ENCODE measurements at regions not wholly inside any gene's neighbourhood (a gene's known extent, or its start where the extent isn't known, plus 50 kb on each side); places are given as distances from the start of the nearest gene placed in this dataset.
"Not testable (repeated sequence)": the region's sequence is repeated elsewhere in the genome, so short reads cannot be mapped to it uniquely, and the experiment has no call there.

DNA sequence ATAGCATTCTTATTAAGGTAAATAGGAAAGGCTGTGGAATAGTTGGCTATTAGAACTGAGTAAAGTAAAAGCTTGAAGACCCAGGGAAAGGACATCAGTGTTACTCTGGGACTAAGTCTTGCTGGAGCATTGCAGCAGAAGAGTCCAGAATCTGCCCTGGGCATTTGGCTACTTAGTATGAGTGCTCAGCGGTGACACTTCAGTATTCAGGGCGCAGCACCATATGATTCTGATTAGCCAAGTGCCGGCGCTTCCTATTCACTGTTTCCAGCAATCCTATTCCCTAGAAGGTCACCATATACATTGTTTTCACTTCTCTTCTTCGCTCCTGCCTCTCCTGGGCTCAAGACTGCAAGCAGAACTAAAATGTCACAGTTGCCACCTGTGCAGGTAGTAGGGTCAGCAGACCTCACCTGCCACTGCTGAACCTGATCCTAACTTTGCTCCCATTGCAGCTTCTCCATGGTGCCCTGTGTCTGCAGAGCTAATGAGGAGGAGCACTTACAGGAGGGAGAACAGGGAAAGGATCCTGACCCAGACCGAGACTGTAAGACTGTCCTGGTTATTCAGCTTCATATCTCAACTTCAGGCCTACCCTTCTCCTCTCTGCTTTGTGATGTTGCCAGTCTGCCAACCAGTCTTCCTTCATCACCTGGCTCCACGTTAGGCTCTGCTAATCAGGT lies 313.6 kb upstream of the PIK3R1 start:
- DNase-seq (no peak), ATAC-seq (replicated peaks) (no peak)
- Mint-ChIP-seq H3K27me3 (peaks cover 0 to 6% of the 10 kb centered on the region in 2 donors), H3K4me1 (ENCODE audit: low read depth in 2 of 2) (no peaks in the 10 kb centered on the region), H3K27ac (no peak overlapping the region), H3K4me3 (no peak overlapping the region), H3K36me3 (ENCODE audit: insufficient read depth) (peaks cover 5% of the 10 kb centered on the region), H3K9me3 (no peaks in the 10 kb centered on the region)

DNA sequence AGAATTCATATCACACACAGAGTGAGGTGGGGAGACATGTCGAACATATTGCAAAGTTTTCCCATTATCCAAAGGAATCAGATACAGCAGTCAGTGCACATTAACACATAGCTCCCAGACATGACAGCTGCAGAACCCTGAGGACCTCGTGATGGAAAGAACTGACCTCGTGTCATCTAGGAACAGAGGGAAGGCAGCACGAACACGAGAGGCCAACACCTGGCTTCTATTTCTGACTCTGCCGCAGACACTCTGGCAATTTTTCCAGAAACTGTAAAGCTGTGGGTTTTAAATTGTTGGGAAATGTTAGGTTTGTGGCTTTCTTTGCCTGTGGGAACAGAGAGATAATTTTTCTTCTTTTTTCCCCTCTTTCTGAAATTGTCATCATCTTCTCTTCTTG lies 315.0 kb upstream of the PIK3R1 start:
- Mint-ChIP-seq H3K36me3 (ENCODE audit: insufficient read depth) (peaks cover 5% of the 10 kb centered on the region), H3K9me3 (no peaks in the 10 kb centered on the region), H3K27me3 (peaks cover 0 to 6% of the 10 kb centered on the region in 2 donors), H3K4me3 (no peak overlapping the region), H3K27ac (no peak overlapping the region), H3K4me1 (ENCODE audit: low read depth in 2 of 2) (no peaks in the 10 kb centered on the region)
- ATAC-seq (replicated peaks): no peak
- DNase-seq: no peak

DNA sequence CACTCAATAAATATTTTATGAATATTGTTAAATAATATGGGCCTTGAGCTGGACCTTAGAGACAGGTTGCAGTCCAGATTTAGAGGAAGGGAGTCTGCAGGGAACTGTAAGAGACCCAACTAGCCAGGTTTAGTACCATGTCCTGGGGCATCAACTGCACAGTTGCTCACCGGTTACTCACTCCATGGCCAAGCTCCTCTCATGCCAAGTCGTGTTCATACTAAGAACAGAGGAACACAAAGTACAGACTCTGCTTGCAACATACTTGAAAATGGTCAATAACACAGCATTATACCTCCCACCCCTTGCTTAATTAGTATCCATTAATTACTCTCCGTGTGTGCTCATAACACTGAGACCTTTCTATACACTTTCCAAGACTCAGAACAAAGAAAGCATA lies 317.6 kb upstream of the PIK3R1 start:
- ATAC-seq (replicated peaks): no peak
- Mint-ChIP-seq H3K4me1 (ENCODE audit: low read depth in 2 of 2) (no peaks in the 10 kb centered on the region), H3K4me3 (no peak overlapping the region), H3K9me3 (no peaks in the 10 kb centered on the region), H3K27ac (no peak overlapping the region), H3K27me3 (no peaks in the 10 kb centered on the region), H3K36me3 (ENCODE audit: insufficient read depth) (peaks cover 5% of the 10 kb centered on the region)
- no peak for DNase-seq

DNA sequence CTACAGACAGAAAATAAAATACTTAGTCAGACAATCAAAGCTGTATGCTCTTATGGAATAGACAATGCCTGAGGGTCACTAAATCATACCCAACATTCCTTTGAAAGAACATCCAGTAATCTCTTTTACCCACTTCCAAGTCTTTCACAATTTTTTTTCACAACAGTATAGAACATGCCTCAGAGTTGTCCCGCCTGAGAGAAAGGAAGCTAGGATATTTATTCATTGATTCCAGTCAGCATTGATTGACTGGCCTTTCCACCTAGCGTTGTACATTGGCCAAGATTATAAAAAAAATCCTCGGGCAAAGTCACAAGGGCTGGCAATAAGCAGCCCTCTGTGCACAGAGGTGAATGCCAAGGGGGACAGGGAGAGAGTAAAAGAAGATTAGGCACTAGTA lies 318.1 kb upstream of the PIK3R1 start:
- H3K4me1 Mint-ChIP-seq (ENCODE audit: low read depth in 2 of 2): no peaks in the 10 kb centered on the region
- ATAC-seq (replicated peaks) (no peak), DNase-seq (no peak)
- H3K36me3 Mint-ChIP-seq (ENCODE audit: insufficient read depth): peaks cover 5% of the 10 kb centered on the region
- no peak overlapping the region for H3K4me3 Mint-ChIP-seq
- H3K27ac Mint-ChIP-seq: no peak overlapping the region
- H3K9me3 Mint-ChIP-seq: no peaks in the 10 kb centered on the region
- H3K27me3 Mint-ChIP-seq: no peaks in the 10 kb centered on the region

DNA sequence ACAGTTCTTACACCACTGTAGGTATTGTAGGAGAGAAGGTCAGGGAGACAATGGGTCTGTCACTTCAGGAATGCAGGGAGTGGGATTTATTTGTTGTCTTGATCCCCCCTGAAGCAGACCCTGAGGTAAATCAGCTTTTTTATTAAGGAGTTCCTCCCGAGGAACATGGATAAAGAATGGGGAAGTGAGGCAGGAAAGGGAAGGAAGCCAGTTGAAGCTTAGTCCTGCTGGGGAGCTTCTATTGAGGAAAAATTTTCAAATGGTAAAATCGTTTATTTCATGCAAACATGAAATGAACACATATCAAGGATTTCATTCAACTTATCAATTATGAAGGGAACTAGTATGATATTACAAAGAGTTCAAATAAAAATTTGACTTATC lies 318.6 kb upstream of the PIK3R1 start:
- peaks cover 5% of the 10 kb centered on the region for H3K36me3 Mint-ChIP-seq (ENCODE audit: insufficient read depth)
- H3K9me3 Mint-ChIP-seq: no peaks in the 10 kb centered on the region
- no peak overlapping the region for H3K27ac Mint-ChIP-seq
- H3K4me3 Mint-ChIP-seq: no peak overlapping the region
- H3K4me1 Mint-ChIP-seq (ENCODE audit: low read depth in 2 of 2): no peaks in the 10 kb centered on the region
- ATAC-seq (replicated peaks) (no peak), DNase-seq (no peak)
- H3K27me3 Mint-ChIP-seq: peaks cover 0 to 3% of the 10 kb centered on the region in 2 donors

DNA sequence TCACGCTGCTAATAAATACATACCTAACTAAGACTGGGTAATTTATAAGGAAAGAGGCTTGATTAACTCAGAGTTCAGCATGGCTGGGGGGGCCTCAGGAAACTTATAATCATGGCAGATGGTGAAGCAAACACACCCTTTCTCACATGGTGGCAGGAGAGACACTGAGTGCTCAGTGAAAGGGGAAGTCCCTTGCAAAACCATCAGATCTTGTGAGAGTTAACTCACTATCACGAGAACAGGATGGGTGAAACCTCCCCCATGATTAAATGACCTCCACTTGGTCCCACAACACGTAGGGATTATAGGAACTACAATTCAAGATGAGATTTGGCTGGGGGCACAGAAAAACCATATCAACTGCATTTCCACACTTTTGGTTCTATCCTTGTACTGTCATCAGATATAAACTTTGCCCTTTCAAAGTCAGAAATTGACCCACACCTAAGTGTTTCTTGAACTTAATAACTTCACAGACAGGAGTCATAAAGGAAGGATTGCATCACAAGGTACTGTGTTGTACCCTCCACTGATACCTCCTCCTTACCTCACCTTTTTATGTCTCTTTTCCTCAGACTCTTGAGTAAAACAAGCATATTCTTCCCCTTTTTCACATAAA lies 319.1 kb upstream of the PIK3R1 start:
- H3K4me3 Mint-ChIP-seq: no peak overlapping the region
- no peak overlapping the region for H3K27ac Mint-ChIP-seq
- H3K4me1 Mint-ChIP-seq (ENCODE audit: low read depth in 2 of 2): no peaks in the 10 kb centered on the region
- peaks cover 0 to 2% of the 10 kb centered on the region in 2 donors for H3K9me3 Mint-ChIP-seq
- DNase-seq (no peak), ATAC-seq (replicated peaks) (no peak)
- H3K27me3 Mint-ChIP-seq: peaks cover 0 to 7% of the 10 kb centered on the region in 2 donors
- peaks cover 5% of the 10 kb centered on the region for H3K36me3 Mint-ChIP-seq (ENCODE audit: insufficient read depth)

DNA sequence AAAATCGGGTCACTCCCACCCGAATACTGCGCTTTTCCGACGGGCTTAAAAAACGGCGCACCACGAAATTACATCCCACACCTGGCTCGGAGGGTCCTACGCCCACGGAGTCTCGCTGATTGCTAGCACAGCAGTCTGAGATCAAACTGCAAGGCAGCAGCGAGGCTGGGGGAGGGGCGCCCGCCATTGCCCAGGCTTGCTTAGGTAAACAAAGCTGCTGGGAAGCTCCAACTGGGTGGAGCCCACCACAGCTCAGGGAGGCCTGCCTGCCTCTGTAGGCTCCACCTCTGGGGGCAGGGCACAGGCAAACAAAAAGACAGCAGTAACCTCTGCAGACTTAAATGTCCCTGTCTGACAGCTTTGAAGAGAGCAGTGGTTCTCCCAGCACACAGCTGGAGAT lies 325.7 kb upstream of the PIK3R1 start:
- H3K9me3 Mint-ChIP-seq; H3K4me1 Mint-ChIP-seq (ENCODE audit: low read depth in 2 of 2); H3K27me3 Mint-ChIP-seq; ATAC-seq (replicated peaks); H3K36me3 Mint-ChIP-seq (ENCODE audit: insufficient read depth); H3K27ac Mint-ChIP-seq; H3K4me3 Mint-ChIP-seq; DNase-seq: not testable (repeated sequence)

DNA sequence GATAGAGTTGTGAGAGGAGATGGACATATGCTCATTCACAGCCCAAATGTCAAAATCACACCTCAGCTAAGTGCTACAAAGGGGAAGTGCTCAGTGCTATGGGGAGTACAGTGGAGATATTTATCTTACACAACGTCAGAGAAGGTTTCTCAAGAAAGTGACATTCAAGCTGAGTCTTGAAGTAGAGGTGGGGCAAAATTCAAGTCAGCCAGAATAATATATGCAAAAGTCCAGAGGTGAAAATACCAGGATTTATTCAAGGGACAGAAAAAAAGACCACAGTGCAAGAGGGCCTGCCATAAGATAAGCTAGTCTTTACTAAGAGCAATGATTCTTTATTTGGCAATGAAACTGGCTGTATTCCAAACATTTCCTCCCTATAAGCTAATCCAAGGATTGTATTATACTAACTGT lies 327.8 kb upstream of the PIK3R1 start:
- Mint-ChIP-seq H3K9me3 (peaks cover 0 to 2% of the 10 kb centered on the region in 2 donors), H3K4me3 (no peak overlapping the region), H3K36me3 (ENCODE audit: insufficient read depth) (no peaks in the 10 kb centered on the region), H3K27me3 (peaks cover 0 to 7% of the 10 kb centered on the region in 2 donors), H3K4me1 (ENCODE audit: low read depth in 2 of 2) (no peaks in the 10 kb centered on the region), H3K27ac (no peak overlapping the region)
- no peak for DNase-seq
- ATAC-seq (replicated peaks): no peak

DNA sequence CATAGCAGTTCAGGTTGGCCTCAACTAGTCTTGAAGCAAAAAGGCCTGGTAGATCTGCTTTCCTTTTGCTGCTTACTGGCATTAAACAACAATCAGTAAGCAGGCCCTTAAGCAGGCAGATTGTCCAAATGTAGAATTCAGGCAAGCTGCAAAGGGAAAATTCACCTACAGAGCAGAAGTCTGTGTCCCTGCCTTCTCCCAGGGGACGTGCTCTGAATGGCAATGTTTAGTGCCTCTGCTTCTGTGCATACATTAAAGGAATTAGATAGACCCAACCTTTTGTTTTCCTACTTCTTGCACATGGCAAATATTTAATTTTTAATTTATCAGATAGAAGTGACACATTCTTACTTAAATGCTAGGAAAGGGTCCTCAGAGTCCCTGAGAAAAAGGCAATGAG lies 328.8 kb upstream of the PIK3R1 start:
- Mint-ChIP-seq H3K27ac (no peak overlapping the region), H3K36me3 (ENCODE audit: insufficient read depth) (no peaks in the 10 kb centered on the region), H3K4me1 (ENCODE audit: low read depth in 2 of 2) (no peaks in the 10 kb centered on the region), H3K27me3 (peaks cover 9% of the 10 kb centered on the region in 2 donors), H3K4me3 (no peak overlapping the region), H3K9me3 (peaks cover 0 to 2% of the 10 kb centered on the region in 2 donors)
- DNase-seq (no peak), ATAC-seq (replicated peaks) (no peak)

DNA sequence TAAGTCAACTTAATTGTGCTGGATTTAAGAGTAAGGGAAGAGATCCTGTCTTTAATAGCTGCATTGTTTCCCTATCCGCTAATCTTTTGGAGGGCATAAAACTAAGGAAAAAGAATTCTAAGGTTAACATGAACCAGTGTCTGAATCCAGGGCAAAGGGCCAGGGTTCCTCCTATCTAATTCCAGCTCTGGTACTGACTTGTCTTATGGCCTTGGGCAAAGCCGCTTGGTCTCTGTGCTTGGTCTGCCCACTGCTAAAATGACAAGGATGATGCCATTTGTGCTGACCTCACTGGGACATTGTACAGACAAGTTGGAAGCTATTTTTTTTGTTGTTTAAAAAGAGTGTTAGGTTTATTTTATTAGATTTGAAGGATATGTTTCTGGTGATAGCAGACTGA lies 334.7 kb upstream of the PIK3R1 start:
- H3K27me3 Mint-ChIP-seq: peaks cover 17 to 29% of the 10 kb centered on the region in 2 donors
- no peak for ATAC-seq (replicated peaks)

DNA sequence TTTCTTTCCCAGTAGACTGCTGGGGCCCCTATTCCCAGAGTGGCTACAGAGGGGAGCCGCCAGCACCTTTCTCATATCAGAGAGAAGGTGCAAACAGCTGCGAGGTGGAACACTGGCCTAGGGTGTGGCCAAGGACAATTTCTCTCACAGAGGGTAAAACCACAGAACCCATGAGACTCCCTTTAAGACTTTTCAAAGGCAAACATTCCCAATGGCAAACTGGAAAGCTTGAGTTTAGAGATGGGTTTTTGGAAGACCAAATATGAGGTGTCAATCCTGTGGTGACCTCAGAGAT lies 335.1 kb upstream of the PIK3R1 start:
- Mint-ChIP-seq H3K4me3 (no peak overlapping the region), H3K27ac (no peak overlapping the region), H3K27me3 (peaks cover 21 to 29% of the 10 kb centered on the region in 2 donors), H3K36me3 (ENCODE audit: insufficient read depth) (peaks cover 3% of the 10 kb centered on the region), H3K9me3 (no peaks in the 10 kb centered on the region), H3K4me1 (ENCODE audit: low read depth in 2 of 2) (peaks cover 0 to 2% of the 10 kb centered on the region in 2 donors)
- no peak for DNase-seq
- ATAC-seq (replicated peaks): no peak

More for the DNA sequence above, 334.7 kb upstream of the PIK3R1 start:
- no peak overlapping the region for H3K4me3 Mint-ChIP-seq
- no peak overlapping the region for H3K27ac Mint-ChIP-seq
- DNase-seq: no peak
- H3K9me3 Mint-ChIP-seq: no peaks in the 10 kb centered on the region
- H3K36me3 Mint-ChIP-seq (ENCODE audit: insufficient read depth): peaks cover 3% of the 10 kb centered on the region
- H3K4me1 Mint-ChIP-seq (ENCODE audit: low read depth in 2 of 2): peaks cover 0 to 2% of the 10 kb centered on the region in 2 donors

DNA sequence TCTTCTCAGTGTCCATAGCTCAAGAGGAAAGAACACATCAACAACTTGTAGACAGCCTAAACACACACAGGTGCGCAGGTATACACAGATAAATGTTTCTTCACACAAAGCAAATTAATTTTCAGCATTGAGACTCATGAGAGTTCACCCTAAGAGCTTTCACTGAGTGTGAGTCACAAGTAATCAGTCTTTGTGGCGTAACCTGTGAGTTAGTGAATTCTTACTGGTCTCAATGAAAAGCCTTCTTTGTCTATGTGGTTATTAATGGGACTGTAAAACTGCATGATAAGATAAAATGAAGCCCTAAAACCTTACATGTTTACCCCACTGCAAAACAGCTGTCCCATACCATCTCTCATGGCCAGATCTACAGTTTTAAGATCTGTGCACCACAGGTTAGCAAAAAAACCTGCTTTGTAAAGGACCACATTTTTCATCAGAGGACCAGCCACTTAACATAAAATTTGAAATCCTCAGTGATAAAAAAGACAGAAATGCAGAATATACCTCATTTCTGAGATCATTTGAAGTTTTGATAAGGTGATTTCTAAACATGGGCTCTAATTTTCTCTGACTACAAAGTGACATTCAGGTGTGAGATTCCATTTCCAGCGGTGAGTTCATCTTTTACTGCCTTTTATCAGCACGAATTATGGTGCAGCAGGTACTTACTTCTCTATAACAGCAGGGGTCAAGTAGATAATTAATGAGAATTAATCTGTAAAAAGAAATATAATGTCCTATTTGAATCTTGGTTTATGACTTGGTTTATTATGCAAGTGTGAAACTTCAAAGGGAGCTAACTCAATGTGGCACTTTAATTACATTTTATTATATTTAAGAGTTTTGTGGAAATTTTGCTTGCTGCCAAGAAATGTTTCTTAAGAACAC lies 335.7 kb upstream of the PIK3R1 start:
- H3K36me3 Mint-ChIP-seq (ENCODE audit: insufficient read depth): peaks cover 3% of the 10 kb centered on the region
- no peaks in the 10 kb centered on the region for H3K9me3 Mint-ChIP-seq
- no peak for DNase-seq
- no peak for ATAC-seq (replicated peaks)
- peaks cover 0 to 2% of the 10 kb centered on the region in 2 donors for H3K4me1 Mint-ChIP-seq (ENCODE audit: low read depth in 2 of 2)
- H3K27me3 Mint-ChIP-seq: peaks cover 21 to 29% of the 10 kb centered on the region in 2 donors
- no peak overlapping the region for H3K27ac Mint-ChIP-seq
- H3K4me3 Mint-ChIP-seq: no peak overlapping the region

DNA sequence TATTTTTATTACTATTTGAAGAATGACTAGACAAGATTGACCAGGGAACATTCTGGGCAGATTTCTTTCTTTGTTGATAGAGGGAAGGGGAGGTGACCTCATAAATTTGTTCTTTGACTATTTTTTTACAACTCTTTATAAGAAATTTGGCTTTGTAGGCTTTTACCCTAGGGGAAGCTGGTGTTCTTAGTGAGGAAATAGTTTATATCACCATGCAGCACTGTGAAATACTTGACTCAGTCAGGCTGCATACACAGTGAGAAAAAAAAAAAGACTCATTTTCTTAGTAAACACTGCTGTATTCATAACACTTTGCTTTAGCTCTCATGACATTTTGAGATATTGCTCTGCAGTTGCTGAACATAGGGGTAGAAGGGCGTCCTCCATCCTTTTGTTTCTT lies 336.6 kb upstream of the PIK3R1 start:
- H3K9me3 Mint-ChIP-seq: no peaks in the 10 kb centered on the region
- H3K27ac Mint-ChIP-seq: no peak overlapping the region
- DNase-seq (no peak), ATAC-seq (replicated peaks) (no peak)
- H3K4me1 Mint-ChIP-seq (ENCODE audit: low read depth in 2 of 2): peaks cover 0 to 2% of the 10 kb centered on the region in 2 donors
- peaks cover 3% of the 10 kb centered on the region for H3K36me3 Mint-ChIP-seq (ENCODE audit: insufficient read depth)
- peaks cover 21 to 29% of the 10 kb centered on the region in 2 donors for H3K27me3 Mint-ChIP-seq
- no peak overlapping the region for H3K4me3 Mint-ChIP-seq

DNA sequence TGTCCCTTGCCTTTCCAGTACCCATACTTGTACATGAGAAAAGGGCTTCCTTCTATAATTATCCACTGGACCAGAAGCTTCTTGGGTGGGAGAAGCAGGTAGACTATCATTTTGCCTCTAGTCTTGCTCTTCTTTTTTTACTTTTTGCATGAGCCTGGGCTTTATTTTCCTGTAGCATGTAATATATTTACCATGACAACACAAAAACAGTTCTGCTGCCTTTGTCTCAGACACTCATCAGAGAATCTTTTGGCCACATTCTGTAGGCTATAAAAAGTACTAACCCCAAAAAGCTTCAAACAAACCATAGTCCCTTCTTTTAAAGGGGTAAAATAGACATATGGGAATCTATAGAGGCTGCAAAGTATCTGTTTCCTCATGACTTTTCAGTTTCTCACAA lies 339.2 kb upstream of the PIK3R1 start:
- Mint-ChIP-seq H3K36me3 (ENCODE audit: insufficient read depth) (peaks cover 3% of the 10 kb centered on the region), H3K4me3 (no peak overlapping the region), H3K4me1 (ENCODE audit: low read depth in 2 of 2) (peaks cover 0 to 2% of the 10 kb centered on the region in 2 donors), H3K27me3 (peaks cover 10 to 26% of the 10 kb centered on the region in 2 donors), H3K27ac (no peak overlapping the region), H3K9me3 (no peaks in the 10 kb centered on the region)
- ATAC-seq (replicated peaks): no peak
- no peak for DNase-seq
